Activated CD8-positive, alpha-beta memory T cell treated with anti-CD3 and anti-CD28 coated beads for 36 hours (primary cell): ENCODE measurements at regions not wholly inside any gene's neighbourhood (a gene's known extent, or its start where the extent isn't known, plus 50 kb on each side); places are given as distances from the start of the nearest gene placed in this dataset.
"Not testable (repeated sequence)": the region's sequence is repeated elsewhere in the genome, so short reads cannot be mapped to it uniquely, and the experiment has no call there.

Source experiments
- CTCF ChIA-PET: fragments of 350-600 bp; sonication (Branson Sonifier 250); formaldehyde crosslinking; loops from one replicate; lab custom pipeline; 2021; ENCODE audit warnings: antibody characterized with exemption; lab: Charles Lee
- POLR2A ChIA-PET: fragments of 350-600 bp; sonication (Branson Sonifier 250); formaldehyde crosslinking; loops from one replicate; lab custom pipeline; 2021; ENCODE audit warnings: antibody characterized with exemption; lab: Charles Lee

- POLR2A ChIA-PET = no interaction called here
- CTCF ChIA-PET = no interaction called here
Observed at GRCh38 chr10:52951824-52952223, 179.2 kb upstream of the MBL2 start.

GRCh38 chr10:52950578-52950977 lies 178.0 kb upstream of the MBL2 start:
- POLR2A ChIA-PET = no interaction called here

GRCh38 chr10:52949899-52950298 lies 177.3 kb upstream of the MBL2 start:
- ChIA-PET POLR2A (no interaction called here), CTCF (no interaction called here)

More at GRCh38 chr10:52950578-52950977, 178.0 kb upstream of the MBL2 start:
- CTCF ChIA-PET = no interaction called here

GRCh38 chr10:52946486-52946885 lies 173.9 kb upstream of the MBL2 start:
- ChIA-PET CTCF (no interaction called here), POLR2A (no interaction called here)

- CTCF ChIA-PET, POLR2A ChIA-PET: not testable (repeated sequence)
Observed at GRCh38 chr10:52945521-52945920, 172.9 kb upstream of the MBL2 start.

GRCh38 chr10:52940921-52941320 lies 168.3 kb upstream of the MBL2 start:
- CTCF ChIA-PET = no interaction called here
- POLR2A ChIA-PET = no interaction called here

- CTCF ChIA-PET = no interaction called here
Observed at GRCh38 chr10:52939894-52940293, 167.3 kb upstream of the MBL2 start.

GRCh38 chr10:52933748-52934147 lies 161.2 kb upstream of the MBL2 start:
- CTCF ChIA-PET = no interaction called here

More at GRCh38 chr10:52939894-52940293, 167.3 kb upstream of the MBL2 start:
- POLR2A ChIA-PET = no interaction called here

GRCh38 chr10:52927678-52928077 lies 155.1 kb upstream of the MBL2 start:
- ChIA-PET POLR2A (no interaction called here), CTCF (no interaction called here)

More at GRCh38 chr10:52933748-52934147, 161.2 kb upstream of the MBL2 start:
- POLR2A ChIA-PET = no interaction called here

- ChIA-PET POLR2A (no interaction called here), CTCF (no interaction called here)
Observed at GRCh38 chr10:52923520-52923919, 150.9 kb upstream of the MBL2 start.

GRCh38 chr10:52918714-52919305 lies 146.2 kb upstream of the MBL2 start:
- CTCF ChIA-PET = no interaction called here
- POLR2A ChIA-PET = no interaction called here

- ChIA-PET CTCF (no interaction called here), POLR2A (no interaction called here)
Observed at GRCh38 chr10:52915391-52915790, 142.8 kb upstream of the MBL2 start.

- POLR2A ChIA-PET = no interaction called here
- CTCF ChIA-PET = no interaction called here
Observed at GRCh38 chr10:52911163-52911562, 138.6 kb upstream of the MBL2 start.

GRCh38 chr10:52908478-52908877 lies 135.9 kb upstream of the MBL2 start:
- POLR2A ChIA-PET = no interaction called here
- CTCF ChIA-PET = no interaction called here

GRCh38 chr10:52906046-52906445 lies 133.5 kb upstream of the MBL2 start:
- ChIA-PET POLR2A (no interaction called here), CTCF (no interaction called here)

- ChIA-PET POLR2A (no interaction called here), CTCF (no interaction called here)
Observed at GRCh38 chr10:52903397-52903938, 130.9 kb upstream of the MBL2 start.

GRCh38 chr10:52900593-52900992 lies 128.0 kb upstream of the MBL2 start:
- POLR2A ChIA-PET = no interaction called here
- CTCF ChIA-PET = no interaction called here

GRCh38 chr10:52897162-52897561 lies 124.6 kb upstream of the MBL2 start:
- POLR2A ChIA-PET = no interaction called here

GRCh38 chr10:52895059-52895458 lies 122.5 kb upstream of the MBL2 start:
- POLR2A ChIA-PET = no interaction called here
- CTCF ChIA-PET = no interaction called here

More at GRCh38 chr10:52897162-52897561, 124.6 kb upstream of the MBL2 start:
- CTCF ChIA-PET = no interaction called here

- POLR2A ChIA-PET = no interaction called here
- CTCF ChIA-PET = no interaction called here
Observed at GRCh38 chr10:52890281-52890680, 117.7 kb upstream of the MBL2 start.

- ChIA-PET CTCF (no interaction called here), POLR2A (no interaction called here)
Observed at GRCh38 chr10:52889611-52890010, 117.0 kb upstream of the MBL2 start.
